ENCODE measurements at regions not wholly inside any gene's neighbourhood (a gene's known extent, or its start where the extent isn't known, plus 50 kb on each side); places are given as distances from the start of the nearest gene placed in this dataset.

- no peak for TF ChIP-seq EZH2phosphoT487 (IDR thresholded peaks at IDR 0.05; ENCODE audit: borderline replicate concordance)
- TF ChIP-seq, protein P1, sequence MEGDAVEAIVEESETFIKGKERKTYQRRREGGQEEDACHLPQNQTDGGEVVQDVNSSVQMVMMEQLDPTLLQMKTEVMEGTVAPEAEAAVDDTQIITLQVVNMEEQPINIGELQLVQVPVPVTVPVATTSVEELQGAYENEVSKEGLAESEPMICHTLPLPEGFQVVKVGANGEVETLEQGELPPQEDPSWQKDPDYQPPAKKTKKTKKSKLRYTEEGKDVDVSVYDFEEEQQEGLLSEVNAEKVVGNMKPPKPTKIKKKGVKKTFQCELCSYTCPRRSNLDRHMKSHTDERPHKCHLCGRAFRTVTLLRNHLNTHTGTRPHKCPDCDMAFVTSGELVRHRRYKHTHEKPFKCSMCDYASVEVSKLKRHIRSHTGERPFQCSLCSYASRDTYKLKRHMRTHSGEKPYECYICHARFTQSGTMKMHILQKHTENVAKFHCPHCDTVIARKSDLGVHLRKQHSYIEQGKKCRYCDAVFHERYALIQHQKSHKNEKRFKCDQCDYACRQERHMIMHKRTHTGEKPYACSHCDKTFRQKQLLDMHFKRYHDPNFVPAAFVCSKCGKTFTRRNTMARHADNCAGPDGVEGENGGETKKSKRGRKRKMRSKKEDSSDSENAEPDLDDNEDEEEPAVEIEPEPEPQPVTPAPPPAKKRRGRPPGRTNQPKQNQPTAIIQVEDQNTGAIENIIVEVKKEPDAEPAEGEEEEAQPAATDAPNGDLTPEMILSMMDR (conservative IDR thresholded peaks at IDR 0.05; ENCODE audit: low read length): no peak
Measured at GRCh38 chr13:47226516-47226915, 329.7 kb upstream of the HTR2A start.

All from Loucy (cell line).